Activated CD4-positive, alpha-beta memory T cell treated with anti-CD3 and anti-CD28 coated beads, Interleukin-2, amount 10 ng/mL, durations not matched to agents 7 days and 5 days (primary cell): ENCODE measurements at regions not wholly inside any gene's neighbourhood (a gene's known extent, or its start where the extent isn't known, plus 50 kb on each side); places are given as distances from the start of the nearest gene placed in this dataset.

Experiments used
- CTCF ChIA-PET: fragments of 350-600 bp; sonication (Branson Sonifier 250); formaldehyde crosslinking; loops from one replicate; lab custom pipeline; 2021; ENCODE audit warnings: antibody characterized with exemption, inconsistent platforms; lab: Charles Lee
- POLR2A ChIA-PET: fragments of 350-600 bp; sonication (Branson Sonifier 250); formaldehyde crosslinking; loops from one replicate; lab custom pipeline; 2021; ENCODE audit warnings: antibody characterized with exemption; lab: Charles Lee
- DNase-seq: peaks from one replicate; pipeline ENCODE4 v3.0.0-alpha.2; 2020
- H3K27ac Mint-ChIP-seq: one replicate; pipeline ENCODE4 v1.8.0; 2021; ENCODE audit warnings: mild to moderate bottlenecking, mixed read lengths
- H3K27me3 Mint-ChIP-seq: one replicate; pipeline ENCODE4 v1.8.0; 2021; ENCODE audit warnings: mixed read lengths
- H3K36me3 Mint-ChIP-seq: one replicate; pipeline ENCODE4 v1.8.0; 2021; ENCODE audit warnings: low read depth, mixed read lengths
- H3K4me1 Mint-ChIP-seq: one replicate; pipeline ENCODE4 v1.8.0; 2021; ENCODE audit warnings: mixed read lengths
- H3K4me3 Mint-ChIP-seq: one replicate; pipeline ENCODE4 v1.8.0; 2021; ENCODE audit warnings: mild to moderate bottlenecking, mixed read lengths
- H3K9me3 Mint-ChIP-seq: one replicate; pipeline ENCODE4 v1.8.0; 2021; ENCODE audit warnings: mixed read lengths

- ChIA-PET CTCF (no interaction called here), POLR2A (no interaction called here)
- Mint-ChIP-seq H3K9me3 (no peaks in the 10 kb centered on the region), H3K27me3 (peaks cover 8% of the 10 kb centered on the region), H3K4me3 (no peak overlapping the region), H3K27ac (no peak overlapping the region), H3K4me1 (peaks cover 3% of the 10 kb centered on the region), H3K36me3 (no peaks in the 10 kb centered on the region)
- DNase-seq: no peak
These were observed 101.1 kb downstream of the TRIB2 start for GRCh38 chr2:12817870-12818269.

GRCh38 chr2:12818416-12819102 is 101.8 kb downstream of the TRIB2 start:
- H3K9me3 Mint-ChIP-seq: no peaks in the 10 kb centered on the region
- no peaks in the 10 kb centered on the region for H3K36me3 Mint-ChIP-seq
- H3K27me3 Mint-ChIP-seq: peaks cover 8% of the 10 kb centered on the region
- ChIA-PET CTCF (no interaction called here), POLR2A (no interaction called here)
- H3K4me1 Mint-ChIP-seq: peaks cover 3% of the 10 kb centered on the region
- DNase-seq: no peak
- H3K27ac Mint-ChIP-seq: no peak overlapping the region
- no peak overlapping the region for H3K4me3 Mint-ChIP-seq

GRCh38 chr2:12819103-12819475 is 102.4 kb downstream of the TRIB2 start:
- Mint-ChIP-seq H3K4me1 (peaks cover 3% of the 10 kb centered on the region), H3K27ac (no peak overlapping the region), H3K36me3 (no peaks in the 10 kb centered on the region), H3K9me3 (no peaks in the 10 kb centered on the region), H3K4me3 (no peak overlapping the region), H3K27me3 (peaks cover 8% of the 10 kb centered on the region)
- no peak for DNase-seq
- ChIA-PET CTCF (no interaction called here), POLR2A (no interaction called here)

GRCh38 chr2:12819721-12820120 is 103.0 kb downstream of the TRIB2 start:
- peaks cover 10% of the 10 kb centered on the region for H3K27me3 Mint-ChIP-seq
- ChIA-PET CTCF (no interaction called here), POLR2A (no interaction called here)
- no peak for DNase-seq
- H3K4me1 Mint-ChIP-seq: peaks cover 3% of the 10 kb centered on the region
- no peak overlapping the region for H3K27ac Mint-ChIP-seq
- H3K9me3 Mint-ChIP-seq: no peaks in the 10 kb centered on the region
- H3K36me3 Mint-ChIP-seq: no peaks in the 10 kb centered on the region
- no peak overlapping the region for H3K4me3 Mint-ChIP-seq

GRCh38 chr2:12821656-12822055 is 104.9 kb downstream of the TRIB2 start:
- H3K4me3 Mint-ChIP-seq: no peak overlapping the region
- H3K4me1 Mint-ChIP-seq: peaks cover 3% of the 10 kb centered on the region
- POLR2A ChIA-PET: no interaction called here
- CTCF ChIA-PET: no interaction called here
- no peak for DNase-seq
- H3K36me3 Mint-ChIP-seq: no peaks in the 10 kb centered on the region
- H3K27me3 Mint-ChIP-seq: peaks cover 12% of the 10 kb centered on the region
- no peaks in the 10 kb centered on the region for H3K9me3 Mint-ChIP-seq
- H3K27ac Mint-ChIP-seq: no peak overlapping the region

GRCh38 chr2:12824351-12824777 is 107.6 kb downstream of the TRIB2 start:
- no peak for DNase-seq
- CTCF ChIA-PET: no interaction called here

GRCh38 chr2:12824778-12825379 is 108.1 kb downstream of the TRIB2 start:
- no peaks in the 10 kb centered on the region for H3K9me3 Mint-ChIP-seq
- H3K36me3 Mint-ChIP-seq: no peaks in the 10 kb centered on the region
- H3K27ac Mint-ChIP-seq: no peak overlapping the region
- ChIA-PET POLR2A (no interaction called here), CTCF (interaction anchor here (1.5 kb wide), 1 partner anchor 12 kb away, joined by 3 read pairs; no protein-coding TSS in a partner anchor)
- H3K27me3 Mint-ChIP-seq: peaks cover 8% of the 10 kb centered on the region
- no peak for DNase-seq
- H3K4me3 Mint-ChIP-seq: no peak overlapping the region
- no peaks in the 10 kb centered on the region for H3K4me1 Mint-ChIP-seq

More at GRCh38 chr2:12824351-12824777, 107.6 kb downstream of the TRIB2 start:
- no peaks in the 10 kb centered on the region for H3K4me1 Mint-ChIP-seq
- H3K27me3 Mint-ChIP-seq: peaks cover 9% of the 10 kb centered on the region
- H3K9me3 Mint-ChIP-seq: no peaks in the 10 kb centered on the region
- no peaks in the 10 kb centered on the region for H3K36me3 Mint-ChIP-seq
- no peak overlapping the region for H3K27ac Mint-ChIP-seq
- POLR2A ChIA-PET: no interaction called here
- no peak overlapping the region for H3K4me3 Mint-ChIP-seq

- Mint-ChIP-seq H3K27me3 (peaks cover 4% of the 10 kb centered on the region), H3K27ac (no peak overlapping the region), H3K36me3 (no peaks in the 10 kb centered on the region), H3K4me3 (no peak overlapping the region), H3K9me3 (no peaks in the 10 kb centered on the region), H3K4me1 (no peaks in the 10 kb centered on the region)
- DNase-seq: no peak
- ChIA-PET POLR2A (no interaction called here), CTCF (interaction anchor here (1.5 kb wide), 1 partner anchor 11 kb away, joined by 3 read pairs; no protein-coding TSS in a partner anchor)
These were observed 110.0 kb downstream of the TRIB2 start for GRCh38 chr2:12826781-12827180.

- DNase-seq: no peak
- ChIA-PET CTCF (no interaction called here), POLR2A (no interaction called here)
- Mint-ChIP-seq H3K36me3 (no peaks in the 10 kb centered on the region), H3K27ac (no peak overlapping the region), H3K27me3 (peaks cover 6% of the 10 kb centered on the region), H3K4me1 (no peaks in the 10 kb centered on the region), H3K4me3 (no peak overlapping the region), H3K9me3 (no peaks in the 10 kb centered on the region)
These were observed 111.0 kb downstream of the TRIB2 start for GRCh38 chr2:12827721-12828120.

- H3K9me3 Mint-ChIP-seq: no peaks in the 10 kb centered on the region
- no peak overlapping the region for H3K27ac Mint-ChIP-seq
- H3K4me3 Mint-ChIP-seq: no peak overlapping the region
- POLR2A ChIA-PET: no interaction called here
- peaks cover 6% of the 10 kb centered on the region for H3K27me3 Mint-ChIP-seq
- CTCF ChIA-PET: no interaction called here
- H3K36me3 Mint-ChIP-seq: no peaks in the 10 kb centered on the region
- H3K4me1 Mint-ChIP-seq: no peaks in the 10 kb centered on the region
- no peak for DNase-seq
These were observed 112.2 kb downstream of the TRIB2 start for GRCh38 chr2:12828980-12829379.

- Mint-ChIP-seq H3K27me3 (peaks cover 4% of the 10 kb centered on the region), H3K27ac (no peak overlapping the region), H3K9me3 (no peaks in the 10 kb centered on the region), H3K4me3 (no peak overlapping the region), H3K36me3 (no peaks in the 10 kb centered on the region), H3K4me1 (no peaks in the 10 kb centered on the region)
- ChIA-PET POLR2A (no interaction called here), CTCF (no interaction called here)
- DNase-seq: no peak
These were observed 114.3 kb downstream of the TRIB2 start for GRCh38 chr2:12831016-12831415.

- H3K27ac Mint-ChIP-seq: no peak overlapping the region
- CTCF ChIA-PET: no interaction called here
- POLR2A ChIA-PET: no interaction called here
These were observed 117.5 kb downstream of the TRIB2 start for GRCh38 chr2:12834239-12834638.

GRCh38 chr2:12835733-12836132 is 119.0 kb downstream of the TRIB2 start:
- peaks cover 11% of the 10 kb centered on the region for H3K27me3 Mint-ChIP-seq
- no peaks in the 10 kb centered on the region for H3K9me3 Mint-ChIP-seq
- H3K4me1 Mint-ChIP-seq: no peaks in the 10 kb centered on the region
- no peaks in the 10 kb centered on the region for H3K36me3 Mint-ChIP-seq
- H3K27ac Mint-ChIP-seq: no peak overlapping the region
- DNase-seq: no peak
- POLR2A ChIA-PET: no interaction called here
- CTCF ChIA-PET: no interaction called here
- H3K4me3 Mint-ChIP-seq: no peak overlapping the region

More at GRCh38 chr2:12834239-12834638, 117.5 kb downstream of the TRIB2 start:
- Mint-ChIP-seq H3K4me3 (no peak overlapping the region), H3K4me1 (no peaks in the 10 kb centered on the region), H3K27me3 (peaks cover 7% of the 10 kb centered on the region), H3K36me3 (no peaks in the 10 kb centered on the region), H3K9me3 (no peaks in the 10 kb centered on the region)
- no peak for DNase-seq

- Mint-ChIP-seq H3K36me3 (no peaks in the 10 kb centered on the region), H3K4me1 (no peaks in the 10 kb centered on the region), H3K27ac (no peak overlapping the region), H3K4me3 (no peak overlapping the region), H3K9me3 (no peaks in the 10 kb centered on the region), H3K27me3 (peaks cover 21% of the 10 kb centered on the region)
- ChIA-PET POLR2A (no interaction called here), CTCF (no interaction called here)
- no peak for DNase-seq
These were observed 122.6 kb downstream of the TRIB2 start for GRCh38 chr2:12839339-12839738.
